T-helper 2 cell treated with Interferon-gamma antibody and Interleukin-4, amounts not matched to agents 5 μg/mL and 100 μg/mL, for 36 hours (primary cell): ENCODE measurements at regions not wholly inside any gene's neighbourhood (a gene's known extent, or its start where the extent isn't known, plus 50 kb on each side); places are given as distances from the start of the nearest gene placed in this dataset.
"Not testable (repeated sequence)": the region's sequence is repeated elsewhere in the genome, so short reads cannot be mapped to it uniquely, and the experiment has no call there.

Source experiments
- DNase-seq: peaks from one replicate; pipeline ENCODE4 v3.0.0; 2021; ENCODE audit warnings: low spot score
- H3K27ac Mint-ChIP-seq: one replicate; pipeline ENCODE4 v1.8.0; 2021; ENCODE audit warnings: mild to moderate bottlenecking, mixed read lengths
- H3K27me3 Mint-ChIP-seq: one replicate; pipeline ENCODE4 v1.8.0; 2021; ENCODE audit warnings: low read depth, mixed read lengths
- H3K36me3 Mint-ChIP-seq: one replicate; pipeline ENCODE4 v1.8.0; 2021; ENCODE audit warnings: low read depth, mixed read lengths
- H3K4me1 Mint-ChIP-seq: one replicate; pipeline ENCODE4 v1.8.0; 2021; ENCODE audit warnings: low read depth, mixed read lengths
- H3K4me3 Mint-ChIP-seq: one replicate; pipeline ENCODE4 v1.8.0; 2022; ENCODE audit warnings: mild to moderate bottlenecking, moderate library complexity, mixed read lengths
- H3K9me3 Mint-ChIP-seq: one replicate; pipeline ENCODE4 v1.8.0; 2021; ENCODE audit warnings: mixed read lengths

DNA sequence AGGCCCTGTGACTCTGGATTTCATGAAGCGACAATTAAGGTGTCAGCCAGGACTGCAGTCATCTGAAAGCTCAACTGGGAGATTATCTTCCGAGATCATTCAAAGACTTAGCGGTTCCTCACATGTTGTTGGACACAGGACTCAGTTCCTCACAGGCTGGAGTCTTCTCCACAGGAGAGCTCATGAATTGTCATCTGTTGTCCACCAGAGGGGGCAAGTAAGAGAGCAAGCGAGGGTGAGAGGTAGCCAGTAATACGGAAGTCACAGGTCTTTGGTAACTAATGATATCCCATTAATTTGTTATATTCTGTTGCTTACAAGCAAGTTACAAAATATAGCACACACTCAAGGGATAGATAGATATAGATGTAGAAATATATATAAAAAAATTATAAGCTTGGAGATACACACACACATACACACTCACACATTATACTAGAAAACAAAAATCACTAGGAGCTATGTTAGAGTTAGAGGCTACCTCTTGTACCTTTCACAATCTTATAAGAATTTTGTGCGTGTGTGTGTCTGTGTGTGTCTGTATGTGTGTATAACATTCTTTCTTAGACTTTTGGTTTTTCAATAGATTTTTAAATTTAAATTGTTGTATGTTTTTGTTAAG lies 1695.3 kb downstream of the BRINP3 start:
- no peak overlapping the region for H3K4me3 Mint-ChIP-seq
- H3K9me3 Mint-ChIP-seq, result no peaks in the 10 kb centered on the region
- H3K36me3 Mint-ChIP-seq, result no peaks in the 10 kb centered on the region
- no peak overlapping the region for H3K27ac Mint-ChIP-seq
- H3K27me3 Mint-ChIP-seq, result no peaks in the 10 kb centered on the region
- DNase-seq, result no peak
- H3K4me1 Mint-ChIP-seq, result no peaks in the 10 kb centered on the region

DNA sequence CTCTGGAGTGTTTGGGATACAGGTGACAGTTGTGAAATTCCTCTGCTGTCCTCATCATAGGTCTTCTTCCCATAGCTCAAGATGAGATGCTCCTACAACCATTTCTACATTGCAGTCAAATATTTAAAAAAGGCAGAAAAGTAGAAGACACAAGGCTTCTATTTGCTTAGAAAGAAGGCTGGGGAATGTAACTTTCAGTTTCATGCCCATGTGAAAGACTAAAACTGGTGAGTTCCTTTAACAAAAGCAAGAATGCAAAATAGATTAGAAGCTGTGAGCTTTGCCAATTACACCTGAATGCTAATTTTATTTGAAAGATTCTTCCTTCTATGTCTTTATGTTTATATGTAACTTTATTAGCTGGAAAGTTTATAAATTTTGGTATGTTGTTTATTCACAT lies 1682.7 kb downstream of the BRINP3 start:
- Mint-ChIP-seq H3K27ac (no peak overlapping the region), H3K36me3 (no peaks in the 10 kb centered on the region), H3K4me3 (no peak overlapping the region), H3K4me1 (no peaks in the 10 kb centered on the region), H3K27me3 (no peaks in the 10 kb centered on the region), H3K9me3 (peaks cover 29% of the 10 kb centered on the region)
- no peak for DNase-seq

DNA sequence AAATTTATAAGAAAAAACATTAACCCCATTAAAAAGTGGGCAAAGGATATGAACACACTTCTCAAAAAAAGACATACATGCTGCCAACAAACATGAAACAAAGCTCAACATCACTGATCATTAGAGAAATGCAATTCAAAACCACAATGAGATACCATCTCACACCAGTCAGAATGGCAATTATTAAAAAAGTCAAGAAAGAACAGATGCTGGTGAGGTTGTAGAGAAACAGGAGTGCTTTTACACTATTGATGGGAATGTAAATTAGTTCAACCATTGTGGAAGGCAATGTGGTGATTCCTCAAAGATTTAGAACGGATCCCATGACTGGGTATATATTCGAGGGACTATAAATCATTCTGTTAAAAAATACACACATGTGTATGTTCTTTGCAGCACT lies 1665.5 kb downstream of the BRINP3 start:
- peaks cover 23% of the 10 kb centered on the region for H3K9me3 Mint-ChIP-seq
- H3K4me3 Mint-ChIP-seq, DNase-seq, H3K27me3 Mint-ChIP-seq, H3K27ac Mint-ChIP-seq, H3K36me3 Mint-ChIP-seq, H3K4me1 Mint-ChIP-seq: not testable (repeated sequence)

DNA sequence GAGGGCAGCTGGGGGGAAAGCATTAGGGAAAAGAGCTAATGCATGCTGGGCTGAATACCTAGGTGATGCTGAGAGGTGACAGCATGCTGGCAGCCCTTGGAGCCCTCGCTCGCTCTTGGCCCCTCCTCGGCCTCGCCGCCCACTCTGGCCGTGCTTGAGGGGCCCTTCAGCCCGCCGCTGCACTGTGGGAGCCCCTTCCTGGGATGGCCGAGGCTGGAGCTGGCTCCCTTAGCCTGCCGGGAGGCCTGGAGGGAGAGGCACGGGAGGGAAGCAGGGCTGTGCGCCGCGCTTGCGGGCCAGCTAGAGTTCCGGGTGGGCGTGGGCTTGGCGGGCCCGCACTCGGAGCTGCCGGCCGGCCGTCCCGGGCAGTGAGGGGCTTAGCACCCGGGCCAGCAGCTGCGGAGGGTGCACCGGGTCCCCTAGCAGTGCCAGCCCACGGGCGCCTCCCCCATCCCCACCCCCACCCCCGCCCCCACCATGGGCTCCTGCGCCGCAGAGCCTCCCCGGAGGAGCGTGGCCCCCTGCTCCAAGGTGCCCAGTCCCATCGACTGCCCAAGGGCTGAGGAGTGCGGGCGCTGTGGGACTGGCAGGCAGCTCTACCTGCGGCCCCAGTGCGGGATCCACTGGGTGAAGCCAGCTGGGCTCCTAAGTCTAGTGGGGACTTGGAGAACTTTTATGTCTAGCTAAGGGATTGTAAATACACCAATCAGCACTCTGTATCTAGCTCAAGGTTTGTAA lies 1664.7 kb downstream of the BRINP3 start:
- H3K27me3 Mint-ChIP-seq, DNase-seq, H3K4me3 Mint-ChIP-seq, H3K4me1 Mint-ChIP-seq, H3K27ac Mint-ChIP-seq, H3K36me3 Mint-ChIP-seq: not testable (repeated sequence)
- peaks cover 22% of the 10 kb centered on the region for H3K9me3 Mint-ChIP-seq

- no peak overlapping the region for H3K4me3 Mint-ChIP-seq
- H3K27ac Mint-ChIP-seq, result no peak overlapping the region
- no peak for DNase-seq
- H3K4me1 Mint-ChIP-seq, result no peaks in the 10 kb centered on the region
- H3K9me3 Mint-ChIP-seq, result no peaks in the 10 kb centered on the region
- H3K27me3 Mint-ChIP-seq, result no peaks in the 10 kb centered on the region
- no peaks in the 10 kb centered on the region for H3K36me3 Mint-ChIP-seq
Measured at GRCh38 chr1:188817814-188818213, 1659.8 kb downstream of the BRINP3 start.

GRCh38 chr1:188822248-188822647 lies 1655.4 kb downstream of the BRINP3 start:
- Mint-ChIP-seq H3K27me3 (no peaks in the 10 kb centered on the region), H3K27ac (no peak overlapping the region), H3K36me3 (no peaks in the 10 kb centered on the region), H3K4me1 (no peaks in the 10 kb centered on the region), H3K9me3 (no peaks in the 10 kb centered on the region), H3K4me3 (no peak overlapping the region)
- no peak for DNase-seq

DNA sequence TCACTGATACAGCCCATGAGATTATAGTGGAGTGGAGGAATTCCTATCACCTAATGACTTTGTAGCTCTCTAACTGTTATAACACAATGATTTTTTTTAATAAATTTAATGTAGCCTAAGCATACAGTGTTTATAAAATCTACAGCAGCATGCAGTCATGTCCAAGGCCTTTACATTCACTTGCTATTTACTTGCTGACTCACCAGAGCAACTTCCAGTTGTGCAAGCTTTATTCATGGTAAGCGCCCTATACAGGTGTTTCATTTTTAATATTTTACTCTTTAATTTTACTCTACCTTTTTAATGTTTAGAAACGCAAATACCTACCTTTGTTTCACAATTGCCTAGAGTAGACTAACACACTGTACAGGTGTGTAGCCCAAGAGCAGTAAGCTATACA lies 1652.2 kb downstream of the BRINP3 start:
- H3K9me3 Mint-ChIP-seq, result no peaks in the 10 kb centered on the region
- no peak overlapping the region for H3K4me3 Mint-ChIP-seq
- no peaks in the 10 kb centered on the region for H3K27me3 Mint-ChIP-seq
- H3K4me1 Mint-ChIP-seq, result no peaks in the 10 kb centered on the region
- H3K36me3 Mint-ChIP-seq, result no peaks in the 10 kb centered on the region
- DNase-seq, result no peak
- no peak overlapping the region for H3K27ac Mint-ChIP-seq

DNA sequence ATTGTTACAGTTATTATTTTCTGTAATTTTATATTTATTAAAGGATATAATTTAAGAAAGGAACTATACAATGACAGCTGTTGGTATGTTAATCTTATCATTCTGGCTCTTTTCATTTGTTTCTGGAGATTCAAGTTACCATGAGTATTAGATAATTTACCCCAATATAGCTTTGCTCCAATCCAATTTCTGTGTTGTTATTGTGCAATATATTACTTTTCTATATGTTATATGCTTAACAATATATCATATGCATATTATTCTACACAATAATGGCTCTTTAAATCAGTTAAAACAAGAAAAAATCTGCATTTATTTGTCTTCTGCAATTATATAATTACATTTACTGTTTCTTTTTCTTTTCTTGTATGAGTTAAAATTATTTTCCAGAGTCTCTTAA lies 1650.9 kb downstream of the BRINP3 start:
- no peaks in the 10 kb centered on the region for H3K36me3 Mint-ChIP-seq
- H3K27me3 Mint-ChIP-seq, result no peaks in the 10 kb centered on the region
- H3K4me3 Mint-ChIP-seq, result no peak overlapping the region
- DNase-seq, result no peak
- H3K9me3 Mint-ChIP-seq, result no peaks in the 10 kb centered on the region
- H3K4me1 Mint-ChIP-seq, result no peaks in the 10 kb centered on the region
- H3K27ac Mint-ChIP-seq, result no peak overlapping the region

DNA sequence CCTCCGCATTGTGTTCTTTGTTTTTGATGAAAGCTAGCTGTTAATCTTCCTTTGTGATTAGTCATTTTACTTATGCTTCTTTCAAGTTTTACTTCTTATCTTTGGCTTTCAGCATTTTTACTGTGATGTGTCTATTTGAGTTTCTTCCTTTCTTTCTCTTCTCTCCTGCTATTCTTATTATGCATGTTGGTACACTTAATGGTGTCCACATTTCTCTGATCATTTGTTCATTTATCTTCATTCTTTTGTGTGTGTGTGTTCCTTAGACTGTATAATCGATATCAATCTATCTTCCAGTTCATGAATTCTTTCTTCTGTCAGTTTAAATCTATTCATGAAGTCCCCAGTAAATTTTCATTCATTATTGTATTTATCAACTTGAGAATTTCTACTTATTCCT lies 1650.3 kb downstream of the BRINP3 start:
- no peak overlapping the region for H3K27ac Mint-ChIP-seq
- H3K9me3 Mint-ChIP-seq, result no peaks in the 10 kb centered on the region
- no peaks in the 10 kb centered on the region for H3K4me1 Mint-ChIP-seq
- H3K4me3 Mint-ChIP-seq, result no peak overlapping the region
- DNase-seq, result no peak
- no peaks in the 10 kb centered on the region for H3K27me3 Mint-ChIP-seq
- H3K36me3 Mint-ChIP-seq, result no peaks in the 10 kb centered on the region

DNA sequence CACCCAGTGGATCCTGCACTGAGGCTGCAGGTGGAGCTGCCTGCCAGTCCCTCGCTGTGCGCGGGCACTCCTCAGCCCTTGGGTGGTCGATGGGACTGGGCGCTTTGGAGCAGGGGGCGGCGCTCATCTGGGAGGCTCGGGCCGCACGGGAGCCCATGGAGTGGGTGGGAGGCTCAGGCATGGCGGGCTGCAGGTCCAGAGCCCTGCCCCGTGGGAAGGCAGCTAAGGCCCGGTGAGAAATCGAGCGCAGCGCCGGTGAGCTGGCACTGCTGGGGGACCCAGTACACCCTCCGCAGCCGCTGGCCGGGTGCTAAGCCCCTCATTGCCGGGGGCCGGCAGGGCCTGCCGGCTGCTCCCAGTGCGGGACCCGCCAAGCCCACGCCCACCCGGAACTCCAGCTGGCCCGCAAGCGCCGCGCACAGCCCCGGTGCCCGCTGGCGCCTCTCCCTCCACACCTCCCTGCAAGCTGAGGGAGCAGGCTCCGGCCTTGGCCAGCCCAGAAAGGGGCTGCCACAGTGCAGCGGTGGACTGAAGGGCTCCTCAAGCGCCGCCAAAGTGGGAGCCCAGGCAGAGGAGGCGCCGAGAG lies 1636.5 kb downstream of the BRINP3 start:
- H3K9me3 Mint-ChIP-seq, H3K27ac Mint-ChIP-seq: not testable (repeated sequence)

DNA sequence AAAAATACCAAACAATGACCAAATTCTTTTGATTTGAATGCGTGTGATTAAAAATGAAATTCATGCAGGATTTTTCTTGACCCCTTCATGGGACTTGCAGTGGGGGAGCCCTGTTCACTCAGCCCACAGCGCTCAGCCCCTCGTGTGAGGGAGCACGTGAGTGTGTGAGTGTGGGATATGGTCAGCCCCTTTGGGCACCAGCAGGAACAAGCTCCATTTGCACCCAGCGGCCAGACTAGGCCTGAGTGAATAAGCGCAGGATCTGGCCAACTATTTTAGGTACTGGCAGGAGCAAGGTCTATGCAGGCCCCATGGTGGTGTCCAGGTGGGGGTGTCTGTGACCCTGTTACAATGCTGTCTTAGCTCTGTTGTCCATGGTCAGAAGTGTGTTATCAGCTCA lies 1631.2 kb downstream of the BRINP3 start:
- Mint-ChIP-seq H3K9me3 (peaks cover 12% of the 10 kb centered on the region), H3K4me1 (no peaks in the 10 kb centered on the region), H3K27ac (no peak overlapping the region), H3K36me3 (no peaks in the 10 kb centered on the region), H3K4me3 (no peak overlapping the region), H3K27me3 (no peaks in the 10 kb centered on the region)
- no peak for DNase-seq

More for the DNA sequence above, 1636.5 kb downstream of the BRINP3 start:
- not testable (repeated sequence) for H3K4me3 Mint-ChIP-seq, DNase-seq, H3K4me1 Mint-ChIP-seq, H3K36me3 Mint-ChIP-seq, H3K27me3 Mint-ChIP-seq

DNA sequence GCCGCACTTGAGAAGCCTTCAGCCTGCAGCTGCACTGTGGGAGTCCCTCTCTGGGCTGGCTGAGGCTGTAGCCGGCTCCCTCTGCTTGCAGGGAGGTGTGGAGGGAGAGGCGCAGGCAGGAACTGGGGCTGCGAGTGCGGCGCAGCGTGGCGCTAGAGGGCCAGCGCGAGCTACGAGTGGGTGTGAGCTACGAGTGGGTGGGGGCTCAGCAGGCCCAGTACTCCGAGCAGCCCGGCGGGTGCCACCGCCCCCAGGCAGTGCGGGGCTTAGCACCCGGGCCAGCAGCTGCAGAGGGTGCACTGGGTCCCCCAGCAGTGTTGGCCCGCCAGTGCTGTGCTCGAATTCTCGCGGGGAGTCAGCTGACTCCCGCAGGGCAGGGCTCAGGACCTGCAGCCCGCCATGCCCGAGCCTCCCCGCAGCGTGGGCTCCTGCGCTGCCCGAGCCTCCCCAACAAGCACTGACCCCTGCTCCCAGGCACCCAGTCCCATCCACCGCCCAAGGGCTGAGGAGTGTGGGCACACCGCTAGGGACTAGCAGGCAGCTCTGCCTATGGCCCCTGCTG lies 1620.1 kb downstream of the BRINP3 start:
- Mint-ChIP-seq H3K27me3 (no peaks in the 10 kb centered on the region), H3K36me3 (no peaks in the 10 kb centered on the region), H3K9me3 (peaks cover 3% of the 10 kb centered on the region), H3K4me3 (no peak overlapping the region), H3K27ac (no peak overlapping the region), H3K4me1 (no peaks in the 10 kb centered on the region)
- DNase-seq, result no peak

GRCh38 chr1:188867614-188868013 lies 1610.0 kb downstream of the BRINP3 start:
- DNase-seq, result no peak
- Mint-ChIP-seq H3K4me1 (no peaks in the 10 kb centered on the region), H3K36me3 (no peaks in the 10 kb centered on the region), H3K9me3 (peaks cover 22% of the 10 kb centered on the region), H3K4me3 (no peak overlapping the region), H3K27ac (no peak overlapping the region), H3K27me3 (no peaks in the 10 kb centered on the region)

DNA sequence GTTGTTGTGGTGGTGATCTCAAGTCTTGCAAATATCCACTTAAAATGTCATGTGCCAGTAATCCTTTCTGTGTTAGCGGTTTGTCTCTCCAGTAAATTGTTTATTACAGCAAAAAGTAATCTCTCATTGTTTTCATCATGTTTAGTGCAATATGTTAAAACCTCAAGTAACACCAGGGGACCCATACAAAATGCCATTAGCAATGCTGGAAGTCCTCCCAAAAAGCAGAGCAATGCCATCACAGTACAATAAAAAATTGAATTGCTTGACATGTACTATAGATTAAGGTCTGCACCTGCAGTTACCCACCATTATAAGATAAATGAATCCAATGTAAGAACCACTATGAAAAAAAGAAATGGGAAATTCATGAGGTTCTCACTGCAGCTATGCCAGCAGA lies 1606.5 kb downstream of the BRINP3 start:
- H3K4me3 Mint-ChIP-seq, result no peak overlapping the region
- peaks cover 18% of the 10 kb centered on the region for H3K9me3 Mint-ChIP-seq
- H3K4me1 Mint-ChIP-seq, result no peaks in the 10 kb centered on the region
- H3K27me3 Mint-ChIP-seq, result no peaks in the 10 kb centered on the region
- no peak overlapping the region for H3K27ac Mint-ChIP-seq
- no peak for DNase-seq
- H3K36me3 Mint-ChIP-seq, result no peaks in the 10 kb centered on the region
